Neural cell (in vitro differentiated cells): ENCODE measurements at regions not wholly inside any gene's neighbourhood (a gene's known extent, or its start where the extent isn't known, plus 50 kb on each side); places are given as distances from the start of the nearest gene placed in this dataset.

Experiments
- H2AFZ ChIP-seq: fragments of 200-600, 300-800 bp; sonication (generic), shearing (Covaris generic); 2 replicates; pipeline ENCODE4 v1.6.0; 2014; ENCODE audit warnings: low read depth, mild to moderate bottlenecking, antibody characterized with exemption, low read length, moderate library complexity
- H3F3A ChIP-seq: fragments of 200-600 bp; shearing (Covaris generic); 2 replicates; pipeline ENCODE4 v1.6.1; 2016; ENCODE audit warnings: mild to moderate bottlenecking, moderate library complexity, mixed read lengths, antibody characterized with exemption, low read length; ENCODE audit not compliant: insufficient read depth, poor library complexity, severe bottlenecking
- H3K27ac ChIP-seq: fragments of 200-600, 300-800 bp; sonication (generic), shearing (Covaris generic); 2 replicates; pipeline ENCODE4 v1.5.1; 2014; ENCODE audit warnings: mild to moderate bottlenecking, low read length, moderate library complexity
- H3K27me3 ChIP-seq: fragments of 300-800, 200-600 bp; sonication (generic), shearing (Covaris generic); 2 replicates; pipeline ENCODE4 v1.6.0; 2014; ENCODE audit warnings: mild to moderate bottlenecking, low read depth, low read length, moderate library complexity; ENCODE audit not compliant: insufficient read depth
- H3K36me3 ChIP-seq: fragments of 300-800, 200-600 bp; sonication (generic), shearing (Covaris generic); 2 replicates; pipeline ENCODE4 v1.5.1; 2014; ENCODE audit warnings: mild to moderate bottlenecking, antibody characterized with exemption, low read length, moderate library complexity; ENCODE audit not compliant: insufficient read depth
- H3K4me2 ChIP-seq: fragments of 300-800, 200-600 bp; sonication (generic), shearing (Covaris generic); 2 replicates; pipeline ENCODE4 v1.6.0; 2014; ENCODE audit warnings: mild to moderate bottlenecking, low read length
- H3K4me3 ChIP-seq: fragments of 300-800, 200-600 bp; sonication (generic), shearing (Covaris generic); 2 replicates; pipeline ENCODE4 v1.5.1; 2014; ENCODE audit warnings: mild to moderate bottlenecking, low read length, moderate library complexity
- H3K79me2 ChIP-seq: fragments of 200-600 bp; shearing (Covaris generic); replicated peaks from 2 replicates; pipeline ENCODE4 v1.6.0; 2014; ENCODE audit warnings: mild to moderate bottlenecking, low read length, moderate library complexity; ENCODE audit not compliant: insufficient read depth
- H3K9ac ChIP-seq: fragments of 300-800, 200-600 bp; sonication (generic), shearing (Covaris generic); 2 replicates; pipeline ENCODE4 v1.6.1; 2016; ENCODE audit warnings: mild to moderate bottlenecking, low read length, mixed read lengths
- H3K9me2 ChIP-seq: fragments of 200-600 bp; shearing (Covaris generic); 2 replicates; pipeline ENCODE4 v1.6.1; 2016; ENCODE audit warnings: mild to moderate bottlenecking, low read length, mixed read lengths; ENCODE audit not compliant: insufficient read depth
- H3K9me3 ChIP-seq: fragments of 200-600, 300-800 bp; sonication (generic), shearing (Covaris generic); 2 replicates; pipeline ENCODE4 v1.6.1; 2016; ENCODE audit warnings: mild to moderate bottlenecking, mixed run types, low read length, moderate library complexity, mixed read lengths
- H4K20me1 ChIP-seq: fragments of 200-600 bp; shearing (Covaris generic); 2 replicates; pipeline ENCODE4 v1.6.1; 2016; ENCODE audit warnings: mild to moderate bottlenecking, mixed run types; ENCODE audit not compliant: insufficient read depth
- EP300 ChIP-seq: fragments of 450-650 bp; conservative IDR thresholded peaks from 2 replicates; pipeline ENCODE4 v1.6.1; 2014; ENCODE audit warnings: antibody characterized with exemption, mild to moderate bottlenecking, moderate library complexity; ENCODE audit not compliant: poor library complexity, severe bottlenecking
- EZH2 ChIP-seq: fragments of 200-600, 300-800 bp; shearing (Covaris generic), sonication (generic); IDR thresholded peaks from 2 replicates; pipeline ENCODE4 v1.6.1; 2014; ENCODE audit warnings: antibody characterized with exemption, low read length, borderline replicate concordance, mild to moderate bottlenecking; ENCODE audit not compliant: insufficient read depth, poor library complexity, severe bottlenecking
- MXI1 ChIP-seq: fragments of 450-650 bp; conservative IDR thresholded peaks from 2 replicates; pipeline ENCODE4 v1.6.1; 2014; ENCODE audit warnings: antibody characterized with exemption, mild to moderate bottlenecking; ENCODE audit not compliant: poor library complexity, severe bottlenecking
- POLR2AphosphoS5 ChIP-seq: IDR thresholded peaks from 2 replicates; pipeline ENCODE4 v1.6.1; 2012
- RAD21 ChIP-seq: fragments of 450-650 bp; conservative IDR thresholded peaks from 2 replicates; pipeline ENCODE4 v1.6.1; 2014; ENCODE audit warnings: antibody characterized with exemption, mild to moderate bottlenecking, moderate library complexity
- SMC3 ChIP-seq: fragments of 450-650 bp; conservative IDR thresholded peaks from 2 replicates; pipeline ENCODE4 v1.6.1; 2014; ENCODE audit warnings: antibody characterized with exemption, mild to moderate bottlenecking, moderate library complexity; ENCODE audit not compliant: poor library complexity
- TAF1 ChIP-seq: IDR thresholded peaks from 2 replicates; pipeline ENCODE4 v1.6.1; 2012; ENCODE audit warnings: low read depth
- TF ChIP-seq, protein P1 (sequence below): IDR thresholded peaks from 2 replicates; pipeline ENCODE4 v1.6.1; 2012; ENCODE audit warnings: borderline replicate concordance
- TF ChIP-seq, protein P2 (sequence below): fragments of 450-650 bp; IDR thresholded peaks from 2 replicates; pipeline ENCODE4 v1.5.1; 2014; ENCODE audit warnings: antibody characterized with exemption, mild to moderate bottlenecking, moderate library complexity; ENCODE audit not compliant: poor library complexity, severe bottlenecking

- TF ChIP-seq, protein P1, sequence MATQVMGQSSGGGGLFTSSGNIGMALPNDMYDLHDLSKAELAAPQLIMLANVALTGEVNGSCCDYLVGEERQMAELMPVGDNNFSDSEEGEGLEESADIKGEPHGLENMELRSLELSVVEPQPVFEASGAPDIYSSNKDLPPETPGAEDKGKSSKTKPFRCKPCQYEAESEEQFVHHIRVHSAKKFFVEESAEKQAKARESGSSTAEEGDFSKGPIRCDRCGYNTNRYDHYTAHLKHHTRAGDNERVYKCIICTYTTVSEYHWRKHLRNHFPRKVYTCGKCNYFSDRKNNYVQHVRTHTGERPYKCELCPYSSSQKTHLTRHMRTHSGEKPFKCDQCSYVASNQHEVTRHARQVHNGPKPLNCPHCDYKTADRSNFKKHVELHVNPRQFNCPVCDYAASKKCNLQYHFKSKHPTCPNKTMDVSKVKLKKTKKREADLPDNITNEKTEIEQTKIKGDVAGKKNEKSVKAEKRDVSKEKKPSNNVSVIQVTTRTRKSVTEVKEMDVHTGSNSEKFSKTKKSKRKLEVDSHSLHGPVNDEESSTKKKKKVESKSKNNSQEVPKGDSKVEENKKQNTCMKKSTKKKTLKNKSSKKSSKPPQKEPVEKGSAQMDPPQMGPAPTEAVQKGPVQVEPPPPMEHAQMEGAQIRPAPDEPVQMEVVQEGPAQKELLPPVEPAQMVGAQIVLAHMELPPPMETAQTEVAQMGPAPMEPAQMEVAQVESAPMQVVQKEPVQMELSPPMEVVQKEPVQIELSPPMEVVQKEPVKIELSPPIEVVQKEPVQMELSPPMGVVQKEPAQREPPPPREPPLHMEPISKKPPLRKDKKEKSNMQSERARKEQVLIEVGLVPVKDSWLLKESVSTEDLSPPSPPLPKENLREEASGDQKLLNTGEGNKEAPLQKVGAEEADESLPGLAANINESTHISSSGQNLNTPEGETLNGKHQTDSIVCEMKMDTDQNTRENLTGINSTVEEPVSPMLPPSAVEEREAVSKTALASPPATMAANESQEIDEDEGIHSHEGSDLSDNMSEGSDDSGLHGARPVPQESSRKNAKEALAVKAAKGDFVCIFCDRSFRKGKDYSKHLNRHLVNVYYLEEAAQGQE: no peak
- TF ChIP-seq EZH2 (no peak), EP300 (no peak)
Observed at GRCh38 chr3:187969581-187969950, 184.4 kb upstream of the LPP start (continued).

GRCh38 chr3:187970106-187970505, 183.9 kb upstream of the LPP start:
- Histone ChIP-seq H3K79me2 (no peaks in the 10 kb centered on the region), H3K27ac (no peak overlapping the region), H3F3A (no peaks in the 10 kb centered on the region), H2AFZ (no peak overlapping the region), H3K4me3 (no peak overlapping the region), H3K9ac (no peak overlapping the region), H3K9me3 (no peaks in the 10 kb centered on the region), H3K36me3 (no peaks in the 10 kb centered on the region), H3K27me3 (no peaks in the 10 kb centered on the region), H3K9me2 (no peaks in the 10 kb centered on the region), H4K20me1 (no peaks in the 10 kb centered on the region), H3K4me2 (no peak overlapping the region)
- TF ChIP-seq MXI1 (no peak), TAF1 (no peak), EZH2 (no peak), SMC3 (no peak)

GRCh38 chr3:187971629-187972028, 182.3 kb upstream of the LPP start:
- no peaks in the 10 kb centered on the region for H3K9me2 ChIP-seq
- no peak overlapping the region for H3K4me3 ChIP-seq
- H4K20me1 ChIP-seq: no peaks in the 10 kb centered on the region
- no peaks in the 10 kb centered on the region for H3K9me3 ChIP-seq
- H3K27me3 ChIP-seq: no peaks in the 10 kb centered on the region
- H3K36me3 ChIP-seq: no peaks in the 10 kb centered on the region
- no peaks in the 10 kb centered on the region for H3K79me2 ChIP-seq
- no peaks in the 10 kb centered on the region for H3F3A ChIP-seq
- no peak for TF ChIP-seq EZH2
- no peak for TF ChIP-seq SMC3
- TF ChIP-seq, protein P1: no peak
- no peak for TF ChIP-seq POLR2AphosphoS5
- no peak for TF ChIP-seq TAF1
- TF ChIP-seq, protein P2, sequence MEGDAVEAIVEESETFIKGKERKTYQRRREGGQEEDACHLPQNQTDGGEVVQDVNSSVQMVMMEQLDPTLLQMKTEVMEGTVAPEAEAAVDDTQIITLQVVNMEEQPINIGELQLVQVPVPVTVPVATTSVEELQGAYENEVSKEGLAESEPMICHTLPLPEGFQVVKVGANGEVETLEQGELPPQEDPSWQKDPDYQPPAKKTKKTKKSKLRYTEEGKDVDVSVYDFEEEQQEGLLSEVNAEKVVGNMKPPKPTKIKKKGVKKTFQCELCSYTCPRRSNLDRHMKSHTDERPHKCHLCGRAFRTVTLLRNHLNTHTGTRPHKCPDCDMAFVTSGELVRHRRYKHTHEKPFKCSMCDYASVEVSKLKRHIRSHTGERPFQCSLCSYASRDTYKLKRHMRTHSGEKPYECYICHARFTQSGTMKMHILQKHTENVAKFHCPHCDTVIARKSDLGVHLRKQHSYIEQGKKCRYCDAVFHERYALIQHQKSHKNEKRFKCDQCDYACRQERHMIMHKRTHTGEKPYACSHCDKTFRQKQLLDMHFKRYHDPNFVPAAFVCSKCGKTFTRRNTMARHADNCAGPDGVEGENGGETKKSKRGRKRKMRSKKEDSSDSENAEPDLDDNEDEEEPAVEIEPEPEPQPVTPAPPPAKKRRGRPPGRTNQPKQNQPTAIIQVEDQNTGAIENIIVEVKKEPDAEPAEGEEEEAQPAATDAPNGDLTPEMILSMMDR: no peak
- no peak for TF ChIP-seq RAD21
- TF ChIP-seq MXI1: no peak
- H2AFZ ChIP-seq: no peak overlapping the region
- no peak overlapping the region for H3K4me2 ChIP-seq
- H3K9ac ChIP-seq: no peak overlapping the region
- H3K27ac ChIP-seq: no peak overlapping the region
